GM23338 (cell line): ENCODE measurements at regions not wholly inside any gene's neighbourhood (a gene's known extent, or its start where the extent isn't known, plus 50 kb on each side); places are given as distances from the start of the nearest gene placed in this dataset.

Source experiments
- ATAC-seq: fragments of 200-7000 bp; cut with Tn5 transposase; 3 replicates; pipeline ENCODE4 v1.9.1; 2020
- DNase-seq: peaks from one replicate; pipeline ENCODE4 v3.0.0-alpha.2; 2015; ENCODE audit warnings: low spot score
- H2AFZ ChIP-seq: fragments of 200-600 bp; sonication (generic); 2 replicates; pipeline ENCODE4 v1.8.0; 2016; ENCODE audit warnings: antibody characterized with exemption, mild to moderate bottlenecking, moderate library complexity
- H3F3A ChIP-seq: fragments of 200-600 bp; sonication (generic); replicated peaks from 2 replicates; pipeline ENCODE4 v1.8.0; 2017; ENCODE audit warnings: antibody characterized with exemption, mixed run types, low read depth
- H3K27ac ChIP-seq: fragments of 200-600 bp; sonication (generic); 2 replicates; pipeline ENCODE4 v1.6.1; 2016; ENCODE audit warnings: low read depth
- H3K27me3 ChIP-seq: fragments of 200-600 bp; sonication (generic); 2 replicates; pipeline ENCODE4 v1.8.0; 2016; ENCODE audit warnings: mild to moderate bottlenecking, mixed run types, moderate library complexity; ENCODE audit not compliant: insufficient read depth
- H3K36me3 ChIP-seq: fragments of 200-600 bp; sonication (generic); 2 replicates; pipeline ENCODE4 v1.8.0; 2016; ENCODE audit warnings: mild to moderate bottlenecking; ENCODE audit not compliant: insufficient read depth
- H3K4me1 ChIP-seq: fragments of 200-600 bp; sonication (generic); 2 replicates; pipeline ENCODE4 v1.8.0; 2016; ENCODE audit warnings: mild to moderate bottlenecking, moderate library complexity; ENCODE audit not compliant: insufficient read depth
- H3K4me2 ChIP-seq: fragments of 200-600 bp; sonication (generic); 2 replicates; pipeline ENCODE4 v1.7.1; 2017; ENCODE audit warnings: mixed run types
- H3K4me3 ChIP-seq: fragments of 200-600 bp; sonication (generic); 2 replicates; pipeline ENCODE4 v1.6.1; 2016; ENCODE audit warnings: mixed run types
- H3K79me2 ChIP-seq: fragments of 200-600 bp; sonication (generic); replicated peaks from 2 replicates; pipeline ENCODE4 v1.8.0; 2017; ENCODE audit warnings: mild to moderate bottlenecking; ENCODE audit not compliant: insufficient read depth
- H3K9me2 ChIP-seq: fragments of 200-600 bp; sonication (generic); 2 replicates; pipeline ENCODE4 v1.8.0; 2017; ENCODE audit not compliant: insufficient read depth
- H4K20me1 ChIP-seq: fragments of 200-600 bp; sonication (generic); replicated peaks from 2 replicates; pipeline ENCODE4 v1.8.0; 2017; ENCODE audit warnings: mild to moderate bottlenecking; ENCODE audit not compliant: insufficient read depth
- H3K27ac Mint-ChIP-seq: 2 replicates; pipeline ENCODE4 v1.8.0; 2020; ENCODE audit warnings: inconsistent platforms, mild to moderate bottlenecking, moderate library complexity, mixed read lengths
- H3K27me3 Mint-ChIP-seq: 3 replicates; pipeline ENCODE4 v1.8.0; 2022; ENCODE audit warnings: low read depth, mild to moderate bottlenecking, moderate library complexity, mixed read lengths, inconsistent platforms; ENCODE audit not compliant: insufficient read depth, poor library complexity
- H3K36me3 Mint-ChIP-seq: 3 replicates; pipeline ENCODE4 v1.8.0; 2021; ENCODE audit warnings: low read depth, mild to moderate bottlenecking, inconsistent platforms, moderate library complexity, mixed read lengths
- H3K4me1 Mint-ChIP-seq: 3 replicates; pipeline ENCODE4 v1.8.0; 2020; ENCODE audit warnings: mild to moderate bottlenecking, inconsistent platforms, mixed read lengths
- H3K4me3 Mint-ChIP-seq: 3 replicates; pipeline ENCODE4 v1.8.0; 2021; ENCODE audit warnings: moderate library complexity, mild to moderate bottlenecking, inconsistent platforms, mixed read lengths
- H3K9me3 Mint-ChIP-seq: 3 replicates; pipeline ENCODE4 v1.8.0; 2020; ENCODE audit warnings: moderate library complexity, mild to moderate bottlenecking, inconsistent platforms, mixed read lengths
- CREB1 ChIP-seq: fragments of 250-450 bp; sonication (Bioruptor Pico); IDR thresholded peaks from 2 replicates; pipeline ENCODE4 v1.5.0; 2020; ENCODE audit warnings: low read depth, mild to moderate bottlenecking, moderate library complexity
- CTCF ChIP-seq, 2 experiments: fragments of 200-600 bp in 1 of 2; sonication (generic) in 1 of 2; conservative IDR thresholded peaks; 2 replicates each; pipeline versions ENCODE4 v1.5.1 to v1.6.1; 2016 to 2017; ENCODE audit warnings: antibody characterized with exemption in 2 of 2, low read depth in 2 of 2, mild to moderate bottlenecking in 2 of 2, moderate library complexity in 1 of 2
- ETS1 ChIP-seq: IDR thresholded peaks from 2 replicates; pipeline ENCODE4 v1.6.1; 2016; ENCODE audit warnings: antibody characterized with exemption
- EZH2 ChIP-seq: fragments of 200-600 bp; sonication (generic); IDR thresholded peaks from one replicate; pipeline ENCODE4 v1.8.0; 2017; ENCODE audit warnings: antibody characterized with exemption, mild to moderate bottlenecking, low read depth; ENCODE audit not compliant: unreplicated experiment
- EZH2phosphoT487 ChIP-seq: fragments of 200-600 bp; sonication (generic); IDR thresholded peaks from one replicate; pipeline ENCODE4 v1.8.1; 2018; ENCODE audit warnings: antibody characterized with exemption; ENCODE audit not compliant: unreplicated experiment
- JUNB ChIP-seq: IDR thresholded peaks from one replicate; pipeline ENCODE4 v1.6.1; 2016; ENCODE audit warnings: antibody characterized with exemption; ENCODE audit not compliant: unreplicated experiment
- NANOG ChIP-seq: IDR thresholded peaks from 2 replicates; pipeline ENCODE4 v1.6.1; 2016; ENCODE audit warnings: antibody characterized with exemption, borderline replicate concordance
- POLR2AphosphoS5 ChIP-seq: IDR thresholded peaks from 2 replicates; pipeline ENCODE4 v1.6.1; 2016; ENCODE audit warnings: antibody characterized with exemption, low read depth
- REST ChIP-seq: IDR thresholded peaks from one replicate; pipeline ENCODE4 v1.6.1; 2018; ENCODE audit warnings: antibody characterized with exemption; ENCODE audit not compliant: unreplicated experiment
- STAT1 ChIP-seq: IDR thresholded peaks from one replicate; pipeline ENCODE4 v1.6.1; 2016; ENCODE audit warnings: antibody characterized with exemption; ENCODE audit not compliant: unreplicated experiment
- ZNF114 ChIP-seq: fragments of 250-450 bp; sonication (Bioruptor Pico); IDR thresholded peaks from 2 replicates; pipeline ENCODE4 v1.5.0; 2020; ENCODE audit warnings: mild to moderate bottlenecking, moderate library complexity
- ZNF331 ChIP-seq: fragments of 250-450 bp; sonication (Bioruptor Pico); IDR thresholded peaks from 2 replicates; pipeline ENCODE4 v1.5.0; 2020; ENCODE audit warnings: low read depth, mild to moderate bottlenecking, moderate library complexity
- ZNF462 ChIP-seq: fragments of 250-450 bp; sonication (Bioruptor Pico); IDR thresholded peaks from 2 replicates; pipeline ENCODE4 v1.5.0; 2020; ENCODE audit warnings: mild to moderate bottlenecking, moderate library complexity

GRCh38 chr2:176979981-176980710 lies 232.4 kb upstream of the HNRNPA3 start:
- H3K27ac ChIP-seq = no peak overlapping the region
- H3F3A ChIP-seq = no peaks in the 10 kb centered on the region
- no peak overlapping the region for H3K4me3 ChIP-seq
- ATAC-seq (no peak), DNase-seq (no peak)
- H3K4me2 ChIP-seq = no peak overlapping the region
- H3K9me3 Mint-ChIP-seq = no peaks in the 10 kb centered on the region
- TF ChIP-seq EZH2phosphoT487 (no peak), NANOG (no peak), ETS1 (no peak), JUNB (no peak), CTCF (conservative IDR thresholded peaks at IDR 0.05; ENCODE audit: low read depth in 2 of 2) (no peak), ZNF114 (CRISPR knock-in tag) (no peak), CREB1 (no peak), EZH2 (no peak), STAT1 (no peak), ZNF331 (CRISPR knock-in tag) (no peak), POLR2AphosphoS5 (no peak), REST (no peak), ZNF462 (CRISPR knock-in tag) (no peak)
- no peaks in the 10 kb centered on the region for H3K27me3 Mint-ChIP-seq
- no peaks in the 10 kb centered on the region for H3K4me1 Mint-ChIP-seq
- no peaks in the 10 kb centered on the region for H4K20me1 ChIP-seq
- no peaks in the 10 kb centered on the region for H3K4me1 ChIP-seq
- no peaks in the 10 kb centered on the region for H3K27me3 ChIP-seq
- H3K4me3 Mint-ChIP-seq = no peak overlapping the region
- H2AFZ ChIP-seq = no peak overlapping the region
- no peaks in the 10 kb centered on the region for H3K36me3 ChIP-seq
- no peak overlapping the region for H3K27ac Mint-ChIP-seq
- H3K9me2 ChIP-seq = no peaks in the 10 kb centered on the region
- no peaks in the 10 kb centered on the region for H3K36me3 Mint-ChIP-seq
- no peaks in the 10 kb centered on the region for H3K79me2 ChIP-seq
